Psoas muscle (tissue), 7 donors: ENCODE measurements at regions not wholly inside any gene's neighbourhood (a gene's known extent, or its start where the extent isn't known, plus 50 kb on each side); places are given as distances from the start of the nearest gene placed in this dataset.

Source experiments
- ATAC-seq, 4 donors: fragments of 200-7000 bp; cut with Tn5 transposase; one replicate each; pipeline ENCODE4 v1.9.1; 2020; ENCODE audit warnings: moderate library complexity in 3 of 4, mild to moderate bottlenecking in 2 of 4
- DNase-seq, 2 donors: peaks; one replicate each; pipeline ENCODE4 v3.0.0-alpha.2; 2020
- H3K27ac ChIP-seq: fragments of 200-600 bp; one replicate; pipeline ENCODE4 v1.8.0; 2022
- H3K27me3 ChIP-seq, 3 donors: fragments of 200-600 bp in 1 of 3; one replicate each; pipeline versions ENCODE4 v1.6.1 to v1.8.0; 2013 to 2022; ENCODE audit warnings: low read length in 2 of 3, mild to moderate bottlenecking in 2 of 3, moderate library complexity in 1 of 3; ENCODE audit not compliant: insufficient read depth in 3 of 3
- H3K36me3 ChIP-seq, 2 donors: fragments of 200-600 bp in 1 of 2; one replicate each; pipeline versions ENCODE4 v1.6.1 to v1.8.0; 2013 to 2022; ENCODE audit warnings: low read depth in 1 of 2, mild to moderate bottlenecking in 1 of 2, moderate library complexity in 1 of 2; ENCODE audit not compliant: insufficient read depth in 1 of 2
- H3K4me1 ChIP-seq: fragments of 200-600 bp; one replicate; pipeline ENCODE4 v1.8.0; 2022
- H3K4me3 ChIP-seq: fragments of 200-600 bp; one replicate; pipeline ENCODE4 v1.8.0; 2022; ENCODE audit warnings: mild to moderate bottlenecking
- H3K9me3 ChIP-seq: fragments of 200-600 bp; one replicate; pipeline ENCODE4 v1.8.0; 2022
- WGBS, 3 donors: extraction: QIAGEN DNeasy Blood & Tissue Kit; methylation state at CpG; one replicate each; pipeline versions ENCODE4 v1.1.6 to v1.1.7; 2013; 5-methylcytosine and 5-hydroxymethylcytosine counted together
- intact Hi-C, 2 donors: fragments of 100-400 bp; cut with DNase I; formaldehyde crosslinking; loops; one replicate each; pipeline versions ENCODE4 v1.11.0 to v1.14.2; 2022
- TF ChIP-seq, protein P1 (sequence below): fragments of 200-600 bp; IDR thresholded peaks from one replicate; pipeline ENCODE4 v1.8.0; 2022; ENCODE audit warnings: antibody characterized with exemption
- donor health status: healthy with polysubstance abuse.
- donor health status: DM: no; HTN: no; CAD: no; lungs with moderate emphysema.
- donor health status: Bipolar disorder and iron deficiency.
- donor health status: healthy.
- donor health status: DM: yes; HTN: yes; CAD: no.
- donor health status: DM: no; HTN: no; CAD: no.
- donor health status: DM: yes; HTN: yes; CAD: no.

- TF ChIP-seq, protein P1, sequence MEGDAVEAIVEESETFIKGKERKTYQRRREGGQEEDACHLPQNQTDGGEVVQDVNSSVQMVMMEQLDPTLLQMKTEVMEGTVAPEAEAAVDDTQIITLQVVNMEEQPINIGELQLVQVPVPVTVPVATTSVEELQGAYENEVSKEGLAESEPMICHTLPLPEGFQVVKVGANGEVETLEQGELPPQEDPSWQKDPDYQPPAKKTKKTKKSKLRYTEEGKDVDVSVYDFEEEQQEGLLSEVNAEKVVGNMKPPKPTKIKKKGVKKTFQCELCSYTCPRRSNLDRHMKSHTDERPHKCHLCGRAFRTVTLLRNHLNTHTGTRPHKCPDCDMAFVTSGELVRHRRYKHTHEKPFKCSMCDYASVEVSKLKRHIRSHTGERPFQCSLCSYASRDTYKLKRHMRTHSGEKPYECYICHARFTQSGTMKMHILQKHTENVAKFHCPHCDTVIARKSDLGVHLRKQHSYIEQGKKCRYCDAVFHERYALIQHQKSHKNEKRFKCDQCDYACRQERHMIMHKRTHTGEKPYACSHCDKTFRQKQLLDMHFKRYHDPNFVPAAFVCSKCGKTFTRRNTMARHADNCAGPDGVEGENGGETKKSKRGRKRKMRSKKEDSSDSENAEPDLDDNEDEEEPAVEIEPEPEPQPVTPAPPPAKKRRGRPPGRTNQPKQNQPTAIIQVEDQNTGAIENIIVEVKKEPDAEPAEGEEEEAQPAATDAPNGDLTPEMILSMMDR, result no peak
- Histone ChIP-seq H3K27ac (no peak overlapping the region), H3K36me3 (no peaks in the 10 kb centered on the region), H3K9me3 (no peaks in the 10 kb centered on the region), H3K4me1 (no peaks in the 10 kb centered on the region), H3K4me3 (no peak overlapping the region), H3K27me3 (peaks cover 0 to 3% (median 0%) of the 10 kb centered on the region in 3 donors)
- intact Hi-C loops, result no loop called here
- 71 to 74% (median 71%) methylated on average over 5 of the region's 5 CpGs for WGBS, 3 donors
- DNase-seq (no peak), ATAC-seq (no peak)
Measured at GRCh38 chr3:71863563-71864190, 78.7 kb upstream of the PROK2 start.

DNA sequence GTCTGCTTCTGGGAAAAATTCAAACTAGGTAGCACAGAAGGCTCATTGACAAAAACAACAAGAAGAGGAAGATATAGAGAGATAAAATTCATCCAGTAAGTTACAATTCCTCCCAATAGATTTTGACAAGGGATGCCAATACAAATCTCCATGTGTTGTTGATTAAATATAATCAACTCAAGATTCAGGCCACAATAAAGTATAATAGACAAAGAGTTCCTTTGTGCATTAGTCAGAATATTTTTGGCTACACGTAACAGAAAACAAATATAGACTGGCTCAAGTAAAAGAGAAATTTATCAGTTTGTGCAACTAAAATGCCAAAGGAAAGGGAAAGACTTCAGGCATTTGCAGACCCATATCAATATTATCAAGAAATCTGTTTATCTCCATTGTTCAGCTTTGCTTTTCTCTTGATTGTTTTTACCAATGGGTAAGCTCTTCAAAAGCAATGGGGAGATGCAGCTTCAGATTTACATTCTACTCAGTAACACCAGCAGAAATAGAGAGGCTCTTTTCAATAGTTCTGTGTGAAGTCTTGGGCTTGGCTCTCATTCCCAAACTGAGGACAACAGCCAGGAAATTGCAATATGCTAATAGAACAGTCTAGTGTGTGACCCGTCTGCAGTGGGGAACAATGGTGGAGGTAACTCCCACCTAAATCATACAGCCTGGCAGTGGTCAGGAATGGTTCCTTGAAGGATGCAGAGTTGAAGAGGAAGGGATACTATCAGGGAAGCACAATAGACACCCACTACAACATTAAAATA is 77.6 kb upstream of the PROK2 start:
- intact Hi-C loops, result no loop called here
- Histone ChIP-seq H3K27me3 (peaks cover 0 to 3% (median 0%) of the 10 kb centered on the region in 3 donors), H3K4me1 (no peaks in the 10 kb centered on the region), H3K4me3 (no peak overlapping the region), H3K36me3 (no peaks in the 10 kb centered on the region), H3K9me3 (no peaks in the 10 kb centered on the region), H3K27ac (no peak overlapping the region)
- DNase-seq, result no peak
- TF ChIP-seq, protein P1, result no peak
- no peak for ATAC-seq
- 38 to 62% (median 46%) methylated on average over 2 of the region's 2 CpGs for whole genome bisulfite sequencing, 3 donors

- no peak overlapping the region for H3K27ac ChIP-seq
- TF ChIP-seq, protein P1, result peak; percentile 17
- intact Hi-C loops, result no loop called here
Measured at GRCh38 chr3:71859123-71859519, 74.2 kb upstream of the PROK2 start.

GRCh38 chr3:71858503-71859122 is 73.7 kb upstream of the PROK2 start:
- DNase-seq, result no peak
- TF ChIP-seq, protein P1, result no peak
- intact Hi-C loops, result no loop called here
- WGBS, 3 donors, result 74 to 80% (median 78%) methylated on average over 11 of the region's 11 CpGs
- no peak for ATAC-seq
- Histone ChIP-seq H3K9me3 (no peaks in the 10 kb centered on the region), H3K27me3 (peaks cover 0 to 3% (median under 1%) of the 10 kb centered on the region in 3 donors), H3K4me1 (no peaks in the 10 kb centered on the region), H3K4me3 (no peak overlapping the region), H3K36me3 (no peaks in the 10 kb centered on the region), H3K27ac (no peak overlapping the region)

More at GRCh38 chr3:71859123-71859519, 74.2 kb upstream of the PROK2 start:
- H3K4me1 ChIP-seq, result no peaks in the 10 kb centered on the region
- DNase-seq, result no peak
- no peak overlapping the region for H3K4me3 ChIP-seq
- 86 to 91% (median 87%) methylated on average over 3 of the region's 3 CpGs for WGBS, 3 donors
- H3K9me3 ChIP-seq, result no peaks in the 10 kb centered on the region
- no peaks in the 10 kb centered on the region for H3K36me3 ChIP-seq
- H3K27me3 ChIP-seq, result peaks cover 0 to 3% (median 0%) of the 10 kb centered on the region in 3 donors
- peak in 2 of 4 donors; percentile 40 to 56 for ATAC-seq
